GM12891 (cell line): ENCODE measurements at regions not wholly inside any gene's neighbourhood (a gene's known extent, or its start where the extent isn't known, plus 50 kb on each side); places are given as distances from the start of the nearest gene placed in this dataset.

Source experiments
- POLR2A ChIP-seq: IDR thresholded peaks from 2 replicates; pipeline ENCODE4 v1.6.1; 2011; ENCODE audit warnings: low read depth, low read length, control low read depth
- POLR2AphosphoS5 ChIP-seq: IDR thresholded peaks from 2 replicates; pipeline ENCODE4 v1.6.1; 2011; ENCODE audit warnings: low read depth, low read length, control low read depth
- TAF1 ChIP-seq: IDR thresholded peaks from 2 replicates; pipeline ENCODE4 v1.6.1; 2011; ENCODE audit warnings: low read depth, low read length, control low read depth

DNA sequence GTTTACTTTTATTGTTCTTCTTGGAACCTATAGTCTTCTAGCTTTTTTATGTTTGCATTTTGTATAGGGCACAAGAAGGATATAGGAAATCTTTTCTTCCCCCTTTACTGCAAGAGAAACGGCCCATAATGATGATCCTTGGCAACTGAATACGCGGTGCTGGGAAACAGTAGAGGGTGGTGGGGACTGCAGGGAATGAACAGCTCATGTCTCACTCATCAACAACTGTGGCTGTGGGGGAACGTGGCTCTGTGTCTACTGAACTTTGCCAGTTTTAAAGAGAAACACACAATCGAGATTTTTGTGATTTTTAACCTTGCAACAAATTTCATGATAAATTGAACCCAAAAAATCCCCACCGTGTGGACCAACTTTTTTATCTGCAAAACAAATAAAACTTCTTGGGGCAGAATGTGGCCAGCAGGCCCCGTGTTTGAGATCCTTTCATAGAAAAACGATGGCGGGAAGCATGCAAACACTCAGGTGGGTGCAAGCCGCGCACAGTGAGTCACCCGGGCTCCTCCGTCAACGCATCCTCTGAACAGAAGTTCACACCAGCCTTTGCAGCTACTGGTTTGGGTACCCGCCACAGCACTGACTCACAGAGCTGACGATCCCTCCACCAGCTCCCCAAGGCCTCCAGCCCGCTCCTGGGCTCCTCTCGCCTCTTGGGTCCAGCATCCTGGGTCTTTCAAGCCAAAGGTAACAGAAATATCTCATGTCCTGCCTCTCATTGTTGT is 149.3 kb downstream of the COL6A3 start:
- TF ChIP-seq POLR2AphosphoS5 (no peak), POLR2A (no peak), TAF1 (no peak)
